PFSK-1 (cell line): ENCODE measurements at regions not wholly inside any gene's neighbourhood (a gene's known extent, or its start where the extent isn't known, plus 50 kb on each side); places are given as distances from the start of the nearest gene placed in this dataset.

ENCODE experiments used
- FOXP2 ChIP-seq: optimal IDR thresholded peaks from 2 replicates; pipeline ENCODE3; 2011; ENCODE audit warnings: borderline replicate concordance, control low read depth, inconsistent platforms; ENCODE audit not compliant: insufficient read depth; ENCODE audit errors: extremely low read length, extremely low read depth
- POLR2AphosphoS5 ChIP-seq: IDR thresholded peaks from 2 replicates; pipeline ENCODE4 v1.6.1; 2012; ENCODE audit warnings: low read depth, mild to moderate bottlenecking, control low read depth, low read length, moderate library complexity
- REST ChIP-seq, 2 experiments: IDR thresholded peaks; 2 replicates each; pipeline versions ENCODE4 v1.6.1 to v1.8.0; 2011 to 2012; ENCODE audit warnings: low read depth in 2 of 2, low read length in 2 of 2, control low read depth in 1 of 2, inconsistent platforms in 1 of 2, mild to moderate bottlenecking in 1 of 2, moderate library complexity in 1 of 2; ENCODE audit not compliant: insufficient read depth in 1 of 2
- SIN3A ChIP-seq: IDR thresholded peaks from 2 replicates; pipeline ENCODE4 v1.6.1; 2012; ENCODE audit warnings: mild to moderate bottlenecking, low read length, moderate library complexity, borderline replicate concordance; ENCODE audit not compliant: insufficient read depth
- TAF1 ChIP-seq: IDR thresholded peaks from 2 replicates; pipeline ENCODE4 v1.6.1; 2012; ENCODE audit warnings: low read length, control low read depth, borderline replicate concordance; ENCODE audit not compliant: insufficient read depth

GRCh38 chr13:105139380-105140285, 1395.8 kb downstream of the EFNB2 start:
- TF ChIP-seq REST (IDR thresholded peaks at IDR 0.05; ENCODE audit: insufficient read depth in 1 of 2, low read depth in 2 of 2, low read length in 2 of 2): no peak
- no peak for TF ChIP-seq TAF1
- TF ChIP-seq POLR2AphosphoS5: no peak
- TF ChIP-seq SIN3A: no peak
- TF ChIP-seq FOXP2: no peak

- no peak for TF ChIP-seq POLR2AphosphoS5
- no peak for TF ChIP-seq SIN3A
- TF ChIP-seq TAF1: no peak
- no peak for TF ChIP-seq FOXP2
- TF ChIP-seq REST (IDR thresholded peaks at IDR 0.05; ENCODE audit: insufficient read depth in 1 of 2, low read depth in 2 of 2, low read length in 2 of 2): no peak
These were observed 1396.4 kb downstream of the EFNB2 start for GRCh38 chr13:105139048-105139379.

GRCh38 chr13:105135852-105136615, 1399.4 kb downstream of the EFNB2 start:
- TF ChIP-seq POLR2AphosphoS5 (no peak), REST (IDR thresholded peaks at IDR 0.05; ENCODE audit: insufficient read depth in 1 of 2, low read depth in 2 of 2, low read length in 2 of 2) (no peak), SIN3A (no peak), FOXP2 (no peak), TAF1 (no peak)

GRCh38 chr13:105127732-105128131, 1407.7 kb downstream of the EFNB2 start:
- TF ChIP-seq REST (IDR thresholded peaks at IDR 0.05; ENCODE audit: insufficient read depth in 1 of 2, low read depth in 2 of 2, low read length in 2 of 2): no peak
- TF ChIP-seq FOXP2: no peak
- no peak for TF ChIP-seq SIN3A
- TF ChIP-seq POLR2AphosphoS5: no peak
- TF ChIP-seq TAF1: no peak
